ENCODE measurements at regions not wholly inside any gene's neighbourhood (a gene's known extent, or its start where the extent isn't known, plus 50 kb on each side); places are given as distances from the start of the nearest gene placed in this dataset.

DNA sequence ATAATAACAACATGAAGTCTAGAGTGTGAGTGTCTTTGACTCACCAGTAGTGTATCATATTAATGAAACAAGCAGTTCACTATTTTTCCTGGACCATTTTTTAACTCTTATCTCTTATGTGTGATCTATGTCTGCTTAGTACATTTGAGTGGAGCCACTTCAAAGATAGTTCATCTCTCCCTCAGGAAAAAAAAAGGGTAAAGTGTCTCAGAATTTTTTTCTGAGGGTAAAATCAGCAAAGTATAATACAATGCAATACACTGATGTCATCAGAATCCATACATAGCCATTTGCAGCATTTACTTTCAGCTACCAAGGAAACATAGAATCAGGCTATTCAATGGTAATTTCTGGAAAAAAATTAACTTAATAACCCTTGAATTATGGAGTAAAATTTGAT, 706.7 kb downstream of the DNAJB9 start:
- TF ChIP-seq, protein P1, sequence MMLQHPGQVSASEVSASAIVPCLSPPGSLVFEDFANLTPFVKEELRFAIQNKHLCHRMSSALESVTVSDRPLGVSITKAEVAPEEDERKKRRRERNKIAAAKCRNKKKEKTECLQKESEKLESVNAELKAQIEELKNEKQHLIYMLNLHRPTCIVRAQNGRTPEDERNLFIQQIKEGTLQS (IDR thresholded peaks at IDR 0.05; ENCODE audit: borderline replicate concordance, extremely low read depth, low read depth, low read length) = no peak
- TF ChIP-seq SIN3A (IDR thresholded peaks at IDR 0.05; ENCODE audit: low read depth, low read length) (no peak), ZNF622 (IDR thresholded peaks at IDR 0.05) (no peak), IRF4 (IDR thresholded peaks at IDR 0.05; ENCODE audit: low read depth, low read length) (no peak), TARDBP (IDR thresholded peaks at IDR 0.05; ENCODE audit: borderline replicate concordance) (no peak), STAT3 (IDR thresholded peaks at IDR 0.05; ENCODE audit: low read depth, low read length) (no peak), NBN (IDR thresholded peaks at IDR 0.05) (no peak), YY1 (IDR thresholded peaks at IDR 0.05; ENCODE audit: low read depth, low read length) (no peak), BACH1 (IDR thresholded peaks at IDR 0.05; ENCODE audit: borderline replicate concordance) (no peak), NR2C1 (IDR thresholded peaks at IDR 0.05) (no peak), PAX5 (IDR thresholded peaks at IDR 0.05; ENCODE audit: borderline replicate concordance, low read depth, low read length) (no peak), GATAD2B (conservative IDR thresholded peaks at IDR 0.05; ENCODE audit: low read depth) (no peak)
- TF ChIP-seq, protein P2, sequence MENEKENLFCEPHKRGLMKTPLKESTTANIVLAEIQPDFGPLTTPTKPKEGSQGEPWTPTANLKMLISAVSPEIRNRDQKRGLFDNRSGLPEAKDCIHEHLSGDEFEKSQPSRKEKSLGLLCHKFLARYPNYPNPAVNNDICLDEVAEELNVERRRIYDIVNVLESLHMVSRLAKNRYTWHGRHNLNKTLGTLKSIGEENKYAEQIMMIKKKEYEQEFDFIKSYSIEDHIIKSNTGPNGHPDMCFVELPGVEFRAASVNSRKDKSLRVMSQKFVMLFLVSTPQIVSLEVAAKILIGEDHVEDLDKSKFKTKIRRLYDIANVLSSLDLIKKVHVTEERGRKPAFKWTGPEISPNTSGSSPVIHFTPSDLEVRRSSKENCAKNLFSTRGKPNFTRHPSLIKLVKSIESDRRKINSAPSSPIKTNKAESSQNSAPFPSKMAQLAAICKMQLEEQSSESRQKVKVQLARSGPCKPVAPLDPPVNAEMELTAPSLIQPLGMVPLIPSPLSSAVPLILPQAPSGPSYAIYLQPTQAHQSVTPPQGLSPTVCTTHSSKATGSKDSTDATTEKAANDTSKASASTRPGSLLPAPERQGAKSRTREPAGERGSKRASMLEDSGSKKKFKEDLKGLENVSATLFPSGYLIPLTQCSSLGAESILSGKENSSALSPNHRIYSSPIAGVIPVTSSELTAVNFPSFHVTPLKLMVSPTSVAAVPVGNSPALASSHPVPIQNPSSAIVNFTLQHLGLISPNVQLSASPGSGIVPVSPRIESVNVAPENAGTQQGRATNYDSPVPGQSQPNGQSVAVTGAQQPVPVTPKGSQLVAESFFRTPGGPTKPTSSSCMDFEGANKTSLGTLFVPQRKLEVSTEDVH (IDR thresholded peaks at IDR 0.05; ENCODE audit: low read depth, partially characterized antibody) = no peak
- TF ChIP-seq, protein P3, sequence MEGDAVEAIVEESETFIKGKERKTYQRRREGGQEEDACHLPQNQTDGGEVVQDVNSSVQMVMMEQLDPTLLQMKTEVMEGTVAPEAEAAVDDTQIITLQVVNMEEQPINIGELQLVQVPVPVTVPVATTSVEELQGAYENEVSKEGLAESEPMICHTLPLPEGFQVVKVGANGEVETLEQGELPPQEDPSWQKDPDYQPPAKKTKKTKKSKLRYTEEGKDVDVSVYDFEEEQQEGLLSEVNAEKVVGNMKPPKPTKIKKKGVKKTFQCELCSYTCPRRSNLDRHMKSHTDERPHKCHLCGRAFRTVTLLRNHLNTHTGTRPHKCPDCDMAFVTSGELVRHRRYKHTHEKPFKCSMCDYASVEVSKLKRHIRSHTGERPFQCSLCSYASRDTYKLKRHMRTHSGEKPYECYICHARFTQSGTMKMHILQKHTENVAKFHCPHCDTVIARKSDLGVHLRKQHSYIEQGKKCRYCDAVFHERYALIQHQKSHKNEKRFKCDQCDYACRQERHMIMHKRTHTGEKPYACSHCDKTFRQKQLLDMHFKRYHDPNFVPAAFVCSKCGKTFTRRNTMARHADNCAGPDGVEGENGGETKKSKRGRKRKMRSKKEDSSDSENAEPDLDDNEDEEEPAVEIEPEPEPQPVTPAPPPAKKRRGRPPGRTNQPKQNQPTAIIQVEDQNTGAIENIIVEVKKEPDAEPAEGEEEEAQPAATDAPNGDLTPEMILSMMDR (IDR thresholded peaks at IDR 0.05 in 2 of 3, conservative IDR thresholded peaks at IDR 0.05 in 1 of 3; ENCODE audit: control insufficient read depth in 2 of 3, extremely low read depth in 1 of 3, insufficient read depth in 1 of 3, low read depth in 3 of 3, low read length in 3 of 3) = no peak
- Histone ChIP-seq H2AFZ (ENCODE audit: control insufficient read depth, low read depth, low read length) (no peak overlapping the region), H3K4me3 (no peak overlapping the region), H3K4me1 (ENCODE audit: control insufficient read depth, insufficient read depth, low read length) (no peaks in the 10 kb centered on the region), H3K9me3 (replicated peaks; ENCODE audit: control insufficient read depth, insufficient read depth, low read length) (no peaks in the 10 kb centered on the region), H4K20me1 (ENCODE audit: control insufficient read depth, insufficient read depth) (no peaks in the 10 kb centered on the region), H3K36me3 (ENCODE audit: control insufficient read depth in 2 of 2, insufficient read depth in 2 of 2, low read length in 1 of 2) (no peaks in the 10 kb centered on the region), H3K9ac (ENCODE audit: control insufficient read depth, insufficient read depth, low read length) (no peak overlapping the region), H3K4me2 (ENCODE audit: control insufficient read depth, insufficient read depth) (no peak overlapping the region), H3K79me2 (ENCODE audit: control insufficient read depth, insufficient read depth, low read length) (no peaks in the 10 kb centered on the region), H3K27ac (ENCODE audit: control insufficient read depth, insufficient read depth) (no peak overlapping the region), H3K27me3 (replicated peaks in 1 of 2; ENCODE audit: control insufficient read depth in 2 of 2, insufficient read depth in 2 of 2, low read length in 1 of 2) (no peaks in the 10 kb centered on the region)
- CTCF ChIA-PET = no interaction called here
- in situ Hi-C loops (cut with MboI) = no loop called here
- FAIRE-seq (no peak), ATAC-seq (no peak), DNase-seq (ENCODE audit: low read depth, low spot score) (no peak)
- POLR2A ChIA-PET = no interaction called here
- SMC1A ChIA-PET (ENCODE audit: uncharacterized antibody, unreplicated experiment) = no interaction called here
- no TSS peak for BruUV-seq (replicated peaks)
- intact Hi-C loops (cut with micrococcal nuclease; ENCODE audit: unreplicated experiment) = no loop called here
- RAD21 ChIA-PET (ENCODE audit: unreplicated experiment) = no interaction called here
